Stimulated activated CD4-positive, alpha-beta T cell treated with anti-CD3 and anti-CD28 coated beads, Interleukin-12 subunit alpha, Interleukin-12 subunit beta, amount 100 ng/mL, for 24 hours (primary cell): ENCODE measurements at regions not wholly inside any gene's neighbourhood (a gene's known extent, or its start where the extent isn't known, plus 50 kb on each side); places are given as distances from the start of the nearest gene placed in this dataset.

Source experiments
- DNase-seq, 2 experiments: peaks; one replicate each; pipeline ENCODE4 v3.0.0-alpha.2; 2020; ENCODE audit warnings: low read depth in 2 of 2

DNA sequence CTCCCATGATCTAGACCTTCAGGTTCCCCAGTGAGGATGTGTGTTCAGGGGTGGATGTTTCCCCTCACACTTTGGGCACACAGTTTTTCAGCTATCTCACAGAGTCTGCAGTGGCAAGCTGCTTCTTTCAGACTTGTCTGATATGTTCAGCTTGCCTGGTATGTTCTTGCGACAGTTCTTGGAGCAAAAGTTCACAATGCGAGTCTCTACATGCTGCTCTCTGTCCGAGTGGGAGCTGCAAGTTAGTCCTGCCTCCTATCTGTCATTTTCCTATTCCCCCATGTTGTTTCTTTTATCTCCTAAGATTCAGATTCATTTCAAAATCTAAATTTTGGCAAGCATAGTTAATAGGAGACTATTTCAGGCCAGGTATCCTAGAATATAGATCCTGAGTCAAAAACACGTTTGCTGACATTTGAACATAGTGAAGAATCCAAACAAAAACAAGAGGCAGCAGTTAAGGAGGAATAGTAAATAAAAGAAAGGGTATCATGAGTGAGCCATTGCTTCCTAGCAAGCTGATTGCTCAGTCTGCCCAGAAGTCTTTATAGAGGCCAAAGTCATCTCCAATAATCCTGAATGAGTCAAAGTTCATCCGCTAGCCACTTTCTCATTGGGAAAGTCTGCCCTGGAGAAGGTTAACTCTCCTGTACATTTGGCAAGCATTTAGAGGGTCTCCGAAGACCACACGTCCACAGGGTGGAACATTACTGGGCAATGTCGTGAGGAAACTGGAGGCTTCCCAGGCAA lies 140.2 kb upstream of the MOCS1 start:
- DNase-seq: no peak

DNA sequence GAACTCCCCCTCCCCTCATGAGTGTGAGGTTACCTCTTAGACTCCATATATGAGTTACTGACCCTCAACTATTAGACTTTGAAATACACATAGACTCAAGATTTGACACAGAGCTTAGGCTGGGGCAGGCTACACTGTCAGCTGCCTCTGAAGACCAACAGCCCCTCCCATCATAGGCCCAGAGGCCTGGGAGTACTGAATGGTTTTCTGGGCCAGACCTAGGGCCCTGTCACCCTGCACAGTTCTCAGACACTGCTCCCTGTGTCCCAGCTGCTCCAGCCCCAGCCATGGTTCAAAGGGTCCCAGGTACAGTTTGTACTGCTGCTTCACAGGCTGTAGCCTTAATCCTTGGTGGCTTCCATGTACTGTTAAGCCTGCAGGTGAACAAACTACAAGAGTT lies 132.1 kb upstream of the MOCS1 start:
- DNase-seq: no peak

DNA sequence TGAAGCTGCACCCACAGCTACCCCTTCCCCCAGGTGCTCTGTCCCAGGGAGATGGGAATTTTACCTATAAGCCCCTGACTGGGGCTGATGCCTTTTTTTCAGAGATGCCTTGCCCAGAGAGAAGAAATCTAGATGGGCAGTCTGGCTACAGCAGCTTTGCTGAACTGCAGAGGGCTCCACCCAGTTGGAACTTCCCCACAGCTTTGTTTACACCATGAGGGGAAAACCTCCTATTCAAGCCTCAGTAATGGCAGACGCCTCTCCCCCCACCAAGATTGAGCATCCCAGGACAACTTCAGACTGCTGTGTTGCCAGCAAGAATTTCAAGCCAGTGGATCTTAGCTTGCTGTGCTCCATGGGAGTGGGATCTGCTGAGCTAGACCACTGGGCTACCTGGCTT lies 122.6 kb upstream of the MOCS1 start:
- DNase-seq: no peak

DNA sequence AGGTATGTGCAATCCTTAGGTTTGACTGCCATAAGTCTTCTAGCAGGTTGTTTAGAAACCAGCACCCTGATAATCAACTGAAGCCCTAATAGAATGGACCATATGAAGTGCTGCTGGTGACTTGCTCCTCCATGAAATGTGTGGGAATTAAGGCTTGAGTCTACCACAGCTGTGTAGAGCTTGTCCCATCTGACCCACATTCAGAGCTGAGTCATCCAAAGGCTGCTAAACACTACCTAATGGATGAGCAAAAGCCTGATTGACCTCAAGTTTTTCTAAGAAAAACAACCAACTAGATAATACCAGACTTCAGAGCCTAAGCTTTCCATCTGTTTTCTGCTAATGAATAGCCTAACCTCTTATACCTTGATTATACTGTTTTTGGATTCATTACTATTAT lies 120.3 kb upstream of the MOCS1 start:
- no peak for DNase-seq

DNA sequence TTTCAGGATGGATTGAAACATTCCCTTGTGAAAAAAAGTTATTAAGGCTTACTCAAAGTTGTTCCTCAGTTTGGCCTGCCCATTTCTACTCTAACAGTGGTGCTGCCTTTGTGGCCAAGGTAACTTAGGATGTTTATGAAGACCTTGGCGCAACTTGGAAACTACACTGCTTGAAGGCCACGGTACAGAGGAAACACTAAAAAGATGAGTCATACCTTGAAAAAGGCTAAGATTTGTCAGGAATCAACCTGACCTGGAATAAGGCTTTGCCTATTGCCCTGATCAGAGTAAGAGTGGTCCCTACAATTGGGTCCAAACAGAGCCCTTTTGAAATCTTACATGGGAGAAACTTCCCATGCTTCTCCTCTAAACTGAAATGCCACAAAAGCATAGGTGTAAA lies 119.9 kb upstream of the MOCS1 start:
- DNase-seq: no peak

DNA sequence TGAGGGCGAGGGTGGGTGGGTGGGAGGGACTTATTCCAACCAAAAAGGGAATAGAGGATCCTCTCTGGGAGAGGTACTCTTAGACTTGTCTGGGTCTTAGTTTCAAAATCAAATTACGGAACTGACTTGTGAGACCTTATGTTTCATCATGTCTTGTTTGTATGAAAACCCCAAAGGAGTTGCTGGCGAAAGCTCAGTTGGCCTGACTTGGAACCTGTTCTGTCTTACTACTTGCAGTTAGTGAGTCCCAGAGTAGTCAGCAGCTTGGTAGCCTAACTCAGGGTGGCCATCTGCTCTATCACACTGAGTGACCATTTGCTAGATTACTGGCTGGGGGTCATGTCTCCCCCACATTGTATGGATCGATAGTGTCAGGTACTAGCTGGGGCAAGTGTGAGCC lies 114.9 kb upstream of the MOCS1 start:
- DNase-seq: no peak

DNA sequence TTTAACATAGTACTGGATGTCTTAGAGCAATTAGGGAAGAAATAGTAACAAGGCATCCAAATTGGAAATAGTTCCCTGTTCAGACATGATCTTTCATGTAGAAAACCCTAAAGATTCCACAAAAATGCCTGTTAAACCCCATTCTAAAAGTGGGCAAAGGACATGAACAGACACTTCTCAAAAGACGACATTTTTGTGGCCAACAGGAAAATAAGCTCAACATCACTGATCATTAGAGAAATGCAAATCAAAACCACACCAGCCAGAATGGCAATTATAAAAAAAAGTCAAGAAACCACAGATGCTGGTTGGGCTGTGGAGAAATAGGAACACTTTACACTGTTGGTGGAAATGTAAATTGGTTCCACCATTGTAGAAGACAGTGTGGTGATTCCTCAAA lies 109.9 kb upstream of the MOCS1 start:
- DNase-seq: no peak

DNA sequence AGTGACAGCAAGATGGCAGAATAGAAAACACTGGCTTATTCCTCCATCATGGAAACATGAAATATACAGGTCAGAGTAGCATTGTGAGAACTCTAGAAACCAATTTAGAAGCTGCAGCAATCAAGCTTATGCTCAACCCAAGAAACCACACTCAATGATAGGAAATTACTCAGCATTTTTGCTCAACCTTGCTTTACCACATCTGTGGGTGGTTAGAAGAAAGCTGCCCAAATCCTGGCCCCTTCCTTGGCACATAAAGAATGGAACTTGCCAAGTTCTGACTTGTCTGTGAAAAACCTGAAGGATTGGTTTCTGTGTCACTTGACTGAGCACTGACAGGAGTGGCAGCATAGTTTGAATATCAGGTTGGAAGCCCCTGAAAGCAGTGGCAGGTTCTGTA lies 108.0 kb upstream of the MOCS1 start:
- DNase-seq: no peak

DNA sequence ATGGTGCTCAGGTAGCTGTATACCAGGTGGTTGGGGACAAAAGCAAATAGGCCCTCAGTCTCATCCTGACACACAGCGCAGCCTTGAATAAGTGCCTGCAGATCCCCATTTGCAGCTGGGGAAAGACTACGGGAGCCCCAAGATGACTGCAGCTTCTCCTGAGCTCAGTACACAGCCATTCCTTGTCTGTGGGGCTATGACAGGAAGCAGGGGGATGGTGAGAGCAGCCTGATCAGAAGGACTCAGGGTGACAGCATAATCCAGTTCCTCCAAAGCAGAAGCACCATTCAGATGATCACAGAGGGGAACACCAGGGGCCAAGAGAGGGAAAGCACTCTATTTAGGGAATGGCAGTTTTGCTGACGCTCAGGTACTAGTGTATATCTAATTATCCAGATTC lies 104.8 kb upstream of the MOCS1 start:
- DNase-seq: no peak

DNA sequence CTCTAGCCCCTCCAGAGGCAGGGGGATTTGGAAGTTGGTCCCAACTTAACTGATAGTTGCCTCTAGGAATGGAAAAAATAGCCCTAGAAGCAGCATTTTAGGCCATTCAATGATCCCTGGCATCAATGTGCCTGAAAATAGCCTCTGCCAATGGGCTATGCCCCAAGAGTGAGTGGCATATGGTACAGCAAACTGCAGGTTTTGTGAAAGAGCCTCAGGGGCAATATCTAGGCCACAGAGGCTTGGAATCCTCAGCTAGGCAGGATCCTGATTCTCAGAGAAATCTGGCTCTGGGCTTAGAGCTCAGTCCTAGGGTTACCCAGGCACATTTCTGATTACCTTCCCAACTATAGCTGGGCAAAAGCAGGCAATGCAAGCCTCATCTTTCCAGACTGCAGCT lies 104.4 kb upstream of the MOCS1 start:
- DNase-seq: no peak

DNA sequence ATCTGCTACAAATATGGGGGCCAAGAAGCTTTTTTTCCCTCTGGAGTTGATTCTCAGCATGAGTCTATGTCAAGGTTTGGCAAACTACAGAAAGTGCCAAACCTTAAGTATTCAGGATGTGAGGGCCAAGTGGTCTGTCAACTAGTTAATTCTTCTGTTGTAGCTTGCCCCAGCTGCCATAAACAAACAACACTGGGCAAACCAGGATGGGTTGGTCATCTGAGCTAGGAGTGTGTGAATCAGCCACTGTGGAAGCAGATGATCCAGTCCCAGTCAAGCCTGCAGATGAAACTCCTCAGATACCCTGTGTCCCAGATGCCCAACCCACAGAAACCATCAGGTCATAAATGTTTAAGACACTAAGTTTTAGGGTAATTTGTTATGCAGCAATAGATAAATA lies 103.0 kb upstream of the MOCS1 start:
- no peak for DNase-seq

DNA sequence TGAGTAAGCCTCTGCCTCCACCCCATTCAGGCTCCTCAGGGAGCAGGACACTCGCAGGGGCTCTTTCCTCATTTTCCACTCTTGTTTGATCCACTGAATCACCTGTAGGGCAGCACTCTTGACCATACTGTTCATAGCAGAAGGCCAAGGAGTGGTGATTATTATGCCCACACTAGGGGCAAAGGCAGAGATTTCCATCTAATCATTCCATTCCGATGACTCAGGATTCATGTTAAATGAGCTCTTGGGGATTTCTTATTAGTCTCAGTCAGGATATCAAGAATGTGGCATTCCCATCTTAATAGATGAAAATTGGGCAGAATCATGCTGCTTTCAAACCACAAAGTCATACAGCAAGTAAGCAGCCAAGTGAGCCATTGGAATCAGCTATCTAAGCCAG lies 101.9 kb upstream of the MOCS1 start:
- DNase-seq: no peak

DNA sequence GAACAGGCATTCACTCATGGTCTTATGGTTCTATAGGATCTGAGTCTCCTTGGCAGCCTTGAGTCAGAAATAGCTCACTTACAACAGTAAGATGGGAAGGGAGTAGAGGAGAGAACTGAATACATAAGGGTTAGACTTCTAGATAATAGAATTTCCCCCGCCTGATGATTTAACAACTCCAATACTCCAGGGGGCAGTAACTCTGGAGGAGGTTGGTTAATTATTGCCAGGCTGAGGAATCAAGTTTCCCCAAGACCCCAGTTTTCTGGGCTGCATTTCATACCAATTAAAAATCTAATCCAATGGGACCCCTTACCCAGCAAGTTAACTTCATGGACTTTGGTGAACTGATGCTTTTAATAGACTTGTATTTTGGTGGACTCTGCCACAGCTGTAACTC lies 94.2 kb upstream of the MOCS1 start:
- DNase-seq: no peak

DNA sequence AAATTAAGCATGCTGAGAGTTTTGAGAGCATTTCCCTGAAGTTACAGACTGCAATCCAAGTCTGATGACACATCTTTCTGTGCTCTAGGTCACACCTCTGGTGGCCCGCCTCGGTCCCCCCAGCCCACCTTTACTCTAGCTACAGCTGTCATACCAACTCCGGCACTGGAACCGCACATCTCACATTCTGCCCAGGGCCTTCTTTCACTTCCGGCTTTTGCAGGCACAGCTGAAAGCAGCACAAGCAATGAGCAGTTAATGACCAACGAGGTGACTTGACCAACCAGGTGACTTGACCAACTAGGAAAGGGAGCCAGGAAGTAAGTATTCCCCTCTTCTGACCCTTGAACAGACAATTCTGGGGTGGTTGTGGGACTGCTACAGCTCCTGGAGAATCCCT lies 88.6 kb upstream of the MOCS1 start:
- DNase-seq: no peak

DNA sequence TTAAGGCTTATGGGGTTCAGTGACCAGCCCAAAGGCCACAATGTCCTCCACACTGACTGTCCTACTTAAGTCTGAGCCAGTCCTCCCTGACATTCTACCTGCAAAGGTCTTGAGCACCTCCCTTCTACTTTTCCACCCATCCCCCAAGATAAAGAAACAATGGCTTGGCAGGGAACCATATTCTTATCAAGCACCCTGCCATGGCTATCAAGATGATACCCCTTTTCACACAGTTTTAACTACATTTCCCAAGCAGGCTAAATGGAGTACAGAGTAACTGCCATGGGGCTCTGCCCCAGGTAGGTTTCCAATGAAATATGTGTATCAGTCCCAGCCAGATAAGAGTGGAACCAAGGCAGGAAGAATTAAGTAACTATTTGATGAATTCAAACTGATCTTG lies 85.9 kb upstream of the MOCS1 start:
- DNase-seq: no peak

DNA sequence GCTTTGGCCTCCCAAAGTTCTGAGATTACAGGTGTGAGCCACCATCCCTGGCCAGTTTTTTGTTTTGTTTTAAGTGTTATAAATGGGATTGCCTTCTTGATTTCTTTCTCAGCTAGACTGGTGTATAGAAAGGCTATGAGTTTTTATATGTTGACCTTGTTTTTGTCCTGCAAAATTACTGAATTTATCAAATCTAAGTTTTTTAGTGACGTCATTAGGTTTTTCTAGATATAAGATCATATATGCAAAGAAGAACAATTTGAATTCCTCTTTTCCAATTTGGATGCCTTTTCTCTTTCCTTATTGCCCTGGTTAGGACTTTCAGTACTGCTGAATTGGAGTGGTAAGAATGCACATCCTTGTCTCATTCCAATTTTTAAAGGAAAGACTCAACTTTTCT lies 81.3 kb upstream of the MOCS1 start:
- no peak for DNase-seq

DNA sequence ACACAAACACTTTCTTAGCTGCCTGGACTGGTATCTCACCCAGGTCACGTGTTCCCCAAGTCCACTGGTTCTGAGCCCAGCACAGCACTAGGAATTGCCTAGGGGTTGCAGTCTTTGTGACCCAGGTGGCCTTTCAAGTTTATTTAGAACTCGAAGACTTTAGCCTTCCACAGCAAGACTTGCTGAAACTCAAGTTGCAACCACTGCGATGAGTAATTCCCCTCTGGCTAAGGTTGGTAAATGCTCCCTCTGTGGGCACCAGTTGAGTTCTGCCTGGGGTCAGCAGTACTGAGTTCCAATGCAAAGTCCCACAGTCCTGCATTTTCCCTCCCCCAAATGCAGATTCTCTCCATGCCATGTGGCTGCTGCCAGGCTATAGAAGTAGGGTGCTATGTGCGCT lies 77.6 kb upstream of the MOCS1 start:
- DNase-seq: no peak

DNA sequence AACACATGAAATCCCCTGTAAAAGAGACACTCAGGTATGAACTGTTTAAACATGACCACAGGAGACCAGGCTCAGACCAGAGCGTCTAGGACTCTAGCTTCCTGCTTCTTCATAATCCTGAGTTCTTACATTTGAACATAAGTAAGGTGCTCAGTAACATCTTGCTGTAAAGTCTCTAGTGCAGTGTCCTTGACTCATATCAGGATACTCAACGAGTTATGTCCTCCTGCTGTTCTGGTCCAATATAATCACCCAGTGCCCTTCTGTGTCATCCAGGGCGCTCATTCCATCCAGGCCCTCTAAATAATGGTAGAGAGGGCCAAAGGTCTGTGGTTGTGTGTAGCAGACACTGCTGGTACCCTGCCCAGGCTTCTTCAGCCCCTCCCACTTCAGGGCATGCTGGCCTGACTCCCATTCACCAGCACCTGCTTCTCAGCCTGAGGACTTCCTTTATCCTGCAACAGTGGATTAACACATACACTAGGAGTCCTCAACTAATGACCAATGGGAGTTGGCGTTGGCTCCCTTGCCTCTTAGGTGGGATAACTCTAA lies 66.8 kb upstream of the MOCS1 start:
- DNase-seq: no peak

DNA sequence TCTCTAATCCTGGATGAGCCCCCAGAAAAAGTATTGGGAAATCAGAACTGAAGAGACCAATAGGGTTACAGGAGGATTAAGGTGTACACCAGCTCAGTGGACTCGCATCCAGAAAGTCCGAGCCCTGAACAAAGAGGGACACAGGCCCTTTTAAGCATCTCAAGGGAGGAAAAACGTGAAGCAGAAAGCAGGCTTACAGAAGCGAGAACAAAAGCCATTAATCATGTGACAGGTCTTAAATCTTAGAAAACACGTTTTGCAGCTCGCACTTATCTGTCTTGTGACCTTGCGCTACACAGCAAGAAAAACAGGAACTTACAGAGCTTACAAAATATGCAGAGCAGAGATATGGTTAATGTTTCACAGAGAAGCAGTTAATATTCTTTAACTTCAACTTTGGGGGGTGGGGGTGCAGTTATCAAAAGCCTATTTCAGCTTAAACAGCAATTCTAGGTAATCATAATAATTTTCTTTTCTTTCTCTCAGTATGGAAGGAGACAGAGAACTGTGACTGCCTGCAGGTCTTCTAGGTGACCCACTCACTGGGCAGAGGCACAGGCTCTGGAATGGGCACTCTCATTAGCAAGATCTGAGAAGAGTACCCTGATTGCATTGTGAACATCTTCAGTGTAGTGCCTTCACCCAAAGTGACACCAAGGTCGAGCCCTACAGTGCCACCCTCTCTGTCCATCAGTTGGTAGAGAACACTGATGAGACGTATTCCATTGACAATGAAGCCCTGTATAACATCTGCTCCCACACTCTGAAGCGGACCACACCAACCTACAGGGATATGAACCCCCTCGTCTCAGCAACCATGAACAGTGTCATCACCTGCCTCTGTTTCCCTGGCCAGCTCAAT lies 65.0 kb upstream of the MOCS1 start:
- no peak for DNase-seq

DNA sequence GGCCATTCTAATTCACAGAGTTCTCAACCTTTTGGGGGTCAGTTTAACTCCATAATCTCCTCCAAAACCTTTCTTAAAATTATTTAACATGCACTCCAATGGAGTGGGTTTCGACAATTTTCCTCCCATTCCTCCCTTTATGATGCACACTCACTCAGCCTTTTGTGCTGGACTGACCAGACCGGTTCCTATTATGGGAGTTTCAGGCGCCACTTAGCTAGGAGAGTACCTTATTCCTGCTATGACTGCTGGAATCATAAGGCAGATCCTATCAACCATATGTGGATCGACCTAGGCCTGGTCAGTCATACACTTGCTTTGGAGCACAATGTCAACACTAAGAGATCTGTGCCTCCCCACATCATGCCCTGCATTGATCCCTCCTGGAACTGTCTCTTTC lies 63.9 kb upstream of the MOCS1 start:
- DNase-seq: no peak

DNA sequence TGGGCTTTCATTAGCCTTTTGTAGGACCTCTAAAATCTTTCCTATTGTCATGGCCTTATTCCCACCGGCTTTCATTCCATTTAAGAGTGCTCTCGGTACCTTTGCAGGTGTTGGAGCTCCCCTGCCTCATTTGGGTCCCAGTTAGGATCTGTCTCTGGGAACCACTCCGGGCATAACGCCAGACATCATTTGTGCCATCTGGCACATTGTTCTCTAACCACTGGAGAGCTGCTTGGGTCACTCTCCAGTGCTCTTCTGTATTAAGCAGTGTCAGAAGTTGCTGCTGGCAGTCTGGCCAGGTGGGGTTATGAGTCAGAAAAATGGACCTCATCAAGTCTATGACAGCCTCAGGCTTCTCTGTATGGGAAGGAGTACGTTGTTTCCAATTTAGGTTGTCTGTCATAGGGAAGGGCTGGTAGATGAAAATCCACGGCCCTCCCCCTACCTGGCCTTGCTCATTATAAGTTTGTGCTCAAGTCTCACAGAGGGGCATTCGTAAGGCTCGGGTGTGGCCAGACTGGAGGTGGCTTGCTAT lies 62.9 kb upstream of the MOCS1 start:
- no peak for DNase-seq

DNA sequence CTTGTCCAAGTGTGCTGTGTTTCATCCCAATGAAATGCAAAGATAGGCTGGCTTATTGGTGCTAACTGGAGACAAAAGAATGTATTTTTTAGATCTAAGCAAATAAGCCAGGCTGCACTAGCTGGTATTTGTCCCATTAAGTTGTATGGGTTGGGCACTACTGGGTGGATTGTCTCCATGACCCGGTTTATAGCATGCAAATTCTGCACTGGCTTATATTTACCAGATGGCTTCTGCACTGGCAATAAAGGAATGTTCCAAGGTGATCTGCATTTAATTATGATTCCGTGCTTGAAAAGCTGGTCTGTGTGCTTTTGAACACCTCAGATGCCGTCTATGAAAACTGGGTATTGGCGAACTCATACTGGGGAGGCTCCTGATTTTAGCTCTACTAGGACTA lies 61.4 kb upstream of the MOCS1 start:
- DNase-seq: no peak
